Activated CD4-positive, alpha-beta T cell treated with anti-CD3 and anti-CD28 coated beads for 36 hours (primary cell): ENCODE measurements at regions not wholly inside any gene's neighbourhood (a gene's known extent, or its start where the extent isn't known, plus 50 kb on each side); places are given as distances from the start of the nearest gene placed in this dataset.

ENCODE experiments used
- ATAC-seq: fragments of 200-7000 bp; cut with Tn5 transposase; one replicate; pipeline ENCODE4 v1.10.0; 2021; ENCODE audit warnings: mild to moderate bottlenecking, moderate library complexity
- CTCF ChIA-PET: fragments of 350-600 bp; sonication (Branson Sonifier 250); formaldehyde crosslinking; loops from one replicate; lab custom pipeline; 2021; ENCODE audit warnings: antibody characterized with exemption; lab: Charles Lee
- POLR2A ChIA-PET: fragments of 350-600 bp; sonication (Branson Sonifier 250); formaldehyde crosslinking; loops from one replicate; lab custom pipeline; 2021; ENCODE audit warnings: antibody characterized with exemption, inconsistent platforms; lab: Charles Lee
- DNase-seq: peaks from one replicate; pipeline ENCODE4 v3.0.0-alpha.2; 2020
- H3K27ac Mint-ChIP-seq: one replicate; pipeline ENCODE4 v1.8.0; 2021; ENCODE audit warnings: mixed read lengths
- H3K27me3 Mint-ChIP-seq: one replicate; pipeline ENCODE4 v1.8.0; 2021; ENCODE audit warnings: mixed read lengths
- H3K36me3 Mint-ChIP-seq: one replicate; pipeline ENCODE4 v1.8.0; 2021; ENCODE audit warnings: low read depth, mixed read lengths
- H3K4me1 Mint-ChIP-seq: one replicate; pipeline ENCODE4 v1.8.0; 2021; ENCODE audit warnings: mixed read lengths
- H3K4me3 Mint-ChIP-seq: one replicate; pipeline ENCODE4 v1.8.0; 2021; ENCODE audit warnings: mild to moderate bottlenecking, moderate library complexity, mixed read lengths
- H3K9me3 Mint-ChIP-seq: one replicate; pipeline ENCODE4 v1.8.0; 2021; ENCODE audit warnings: low read depth, mixed read lengths
- intact Hi-C, 2 experiments: fragments of 100-400 bp; cut with DNase I in 1 of 2; cut with micrococcal nuclease in 1 of 2; formaldehyde crosslinking; loops; one replicate each; pipeline versions ENCODE4 v1.14.2 to v1.15.1; 2022 to 2024; cut with DNase I, micrococcal nuclease

DNA sequence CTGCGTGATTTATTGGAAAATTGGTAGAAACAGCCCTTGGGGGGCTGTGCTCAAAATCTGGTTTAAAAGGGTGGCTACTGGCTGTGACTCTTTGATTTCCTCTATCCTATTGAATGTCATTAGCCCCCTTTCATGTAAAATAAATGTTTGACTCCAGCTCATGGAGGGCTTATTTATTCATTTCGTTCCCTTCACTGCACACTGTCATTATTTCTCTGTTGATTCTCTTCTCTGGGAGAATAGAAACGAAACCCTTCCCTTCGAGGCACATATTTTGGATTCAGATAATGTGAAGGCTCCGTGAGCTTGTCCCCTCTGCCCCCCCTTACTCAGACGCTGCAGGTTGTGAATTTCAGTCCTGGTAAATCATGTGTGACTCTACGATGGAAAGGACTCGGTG, 203.9 kb upstream of the GPR26 start:
- DNase-seq (no peak), ATAC-seq (no peak)
- H3K9me3 Mint-ChIP-seq, result no peaks in the 10 kb centered on the region
- no peaks in the 10 kb centered on the region for H3K36me3 Mint-ChIP-seq
- CTCF ChIA-PET, result no interaction called here
- peaks cover 8% of the 10 kb centered on the region for H3K27me3 Mint-ChIP-seq
- POLR2A ChIA-PET, result no interaction called here
- H3K27ac Mint-ChIP-seq, result no peak overlapping the region
- intact Hi-C loops, result no loop called here
- no peaks in the 10 kb centered on the region for H3K4me1 Mint-ChIP-seq
- no peak overlapping the region for H3K4me3 Mint-ChIP-seq

GRCh38 chr10:123462756-123463155, 203.4 kb upstream of the GPR26 start:
- ChIA-PET POLR2A (no interaction called here), CTCF (no interaction called here)
- DNase-seq (no peak), ATAC-seq (peak; percentile 76)
- H3K4me1 Mint-ChIP-seq, result no peaks in the 10 kb centered on the region
- H3K27me3 Mint-ChIP-seq, result peaks cover 8% of the 10 kb centered on the region
- H3K4me3 Mint-ChIP-seq, result no peak overlapping the region
- H3K27ac Mint-ChIP-seq, result no peak overlapping the region
- H3K9me3 Mint-ChIP-seq, result no peaks in the 10 kb centered on the region
- H3K36me3 Mint-ChIP-seq, result no peaks in the 10 kb centered on the region
- intact Hi-C loops, result no loop called here

- Mint-ChIP-seq H3K4me3 (no peak overlapping the region), H3K27me3 (peaks cover 8% of the 10 kb centered on the region), H3K27ac (no peak overlapping the region), H3K36me3 (no peaks in the 10 kb centered on the region), H3K9me3 (no peaks in the 10 kb centered on the region), H3K4me1 (no peaks in the 10 kb centered on the region)
- intact Hi-C loops, result no loop called here
- no peak for ATAC-seq
- no peak for DNase-seq
- ChIA-PET POLR2A (no interaction called here), CTCF (no interaction called here)
Measured at GRCh38 chr10:123463181-123463580, 203.0 kb upstream of the GPR26 start.

DNA sequence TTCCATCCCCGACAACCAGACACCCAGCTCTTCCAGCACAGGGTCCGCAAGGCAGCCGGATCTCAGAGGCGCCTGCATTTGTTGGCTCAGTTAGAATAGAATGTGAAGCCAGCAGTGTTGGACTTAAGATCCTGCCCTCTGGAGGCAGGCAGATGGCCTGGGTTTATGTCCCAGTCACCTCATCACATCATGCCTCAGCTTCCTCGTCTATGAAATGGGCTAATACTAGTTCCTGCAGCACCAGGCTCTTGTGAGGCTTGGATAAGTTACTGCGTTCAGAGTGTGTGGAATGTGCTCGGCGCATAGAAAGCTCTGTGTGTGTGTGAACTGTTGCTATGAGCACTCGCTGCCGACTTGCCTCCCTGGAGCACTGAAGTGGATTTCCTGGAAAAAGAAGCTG, 202.5 kb upstream of the GPR26 start:
- DNase-seq (no peak), ATAC-seq (no peak)
- POLR2A ChIA-PET, result no interaction called here
- no peak overlapping the region for H3K27ac Mint-ChIP-seq
- H3K27me3 Mint-ChIP-seq, result peaks cover 4% of the 10 kb centered on the region
- H3K4me3 Mint-ChIP-seq, result no peak overlapping the region
- H3K4me1 Mint-ChIP-seq, result no peaks in the 10 kb centered on the region
- H3K36me3 Mint-ChIP-seq, result no peaks in the 10 kb centered on the region
- CTCF ChIA-PET, result no interaction called here
- intact Hi-C loops, result no loop called here
- no peaks in the 10 kb centered on the region for H3K9me3 Mint-ChIP-seq

- H3K36me3 Mint-ChIP-seq, result no peaks in the 10 kb centered on the region
- no peaks in the 10 kb centered on the region for H3K27me3 Mint-ChIP-seq
- H3K27ac Mint-ChIP-seq, result no peak overlapping the region
- no peak for DNase-seq
- ATAC-seq, result no peak
- POLR2A ChIA-PET, result no interaction called here
- H3K4me1 Mint-ChIP-seq, result no peaks in the 10 kb centered on the region
- intact Hi-C loops, result no loop called here
- no peak overlapping the region for H3K4me3 Mint-ChIP-seq
- CTCF ChIA-PET, result no interaction called here
- H3K9me3 Mint-ChIP-seq, result no peaks in the 10 kb centered on the region
Measured at GRCh38 chr10:123464430-123465323, 201.5 kb upstream of the GPR26 start.

DNA sequence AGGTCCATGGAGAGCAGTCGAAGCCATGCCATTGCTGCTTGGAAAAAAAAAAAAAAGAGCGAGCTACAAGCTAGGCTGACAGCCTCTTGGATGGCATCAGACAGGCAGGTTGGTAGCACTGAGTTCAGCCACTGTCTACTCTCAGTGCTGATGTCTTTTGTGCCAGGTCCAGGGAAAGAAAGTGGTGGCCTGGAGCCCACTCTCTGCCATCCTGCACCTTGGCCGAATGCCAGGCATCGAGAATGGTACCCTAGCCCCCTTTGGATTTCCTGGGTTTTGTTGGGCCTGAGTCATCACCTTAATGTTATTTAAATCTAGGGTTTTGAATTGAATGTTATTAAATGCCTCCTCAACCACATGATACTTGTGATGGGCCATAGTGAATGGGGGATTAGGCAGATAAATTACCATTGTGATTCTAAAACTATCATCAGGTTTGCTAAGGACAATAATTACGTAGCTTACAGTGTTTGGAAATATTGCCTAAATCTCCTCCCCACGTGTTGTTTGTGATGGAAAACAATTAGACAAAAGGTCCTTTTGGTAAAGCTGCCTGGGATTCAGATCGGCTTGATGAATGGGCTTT, 195.7 kb upstream of the GPR26 start:
- ATAC-seq, result no peak
- CTCF ChIA-PET, result interaction anchor here (1.0 kb wide), 1 partner anchor 18 kb away, joined by 3 read pairs; no protein-coding TSS in a partner anchor

GRCh38 chr10:123471811-123472210, 194.3 kb upstream of the GPR26 start:
- intact Hi-C loops, result no loop called here
- Mint-ChIP-seq H3K27me3 (peaks cover 7% of the 10 kb centered on the region), H3K36me3 (no peaks in the 10 kb centered on the region), H3K4me1 (no peaks in the 10 kb centered on the region), H3K4me3 (no peak overlapping the region), H3K27ac (no peak overlapping the region), H3K9me3 (no peaks in the 10 kb centered on the region)
- DNase-seq (no peak), ATAC-seq (no peak)
- CTCF ChIA-PET, result no interaction called here
- POLR2A ChIA-PET, result no interaction called here

More for the DNA sequence above, 195.7 kb upstream of the GPR26 start:
- Mint-ChIP-seq H3K4me3 (no peak overlapping the region), H3K4me1 (no peaks in the 10 kb centered on the region), H3K27ac (no peak overlapping the region), H3K9me3 (no peaks in the 10 kb centered on the region), H3K27me3 (peaks cover 7% of the 10 kb centered on the region), H3K36me3 (no peaks in the 10 kb centered on the region)
- intact Hi-C loops, result no loop called here
- POLR2A ChIA-PET, result no interaction called here
- no peak for DNase-seq

DNA sequence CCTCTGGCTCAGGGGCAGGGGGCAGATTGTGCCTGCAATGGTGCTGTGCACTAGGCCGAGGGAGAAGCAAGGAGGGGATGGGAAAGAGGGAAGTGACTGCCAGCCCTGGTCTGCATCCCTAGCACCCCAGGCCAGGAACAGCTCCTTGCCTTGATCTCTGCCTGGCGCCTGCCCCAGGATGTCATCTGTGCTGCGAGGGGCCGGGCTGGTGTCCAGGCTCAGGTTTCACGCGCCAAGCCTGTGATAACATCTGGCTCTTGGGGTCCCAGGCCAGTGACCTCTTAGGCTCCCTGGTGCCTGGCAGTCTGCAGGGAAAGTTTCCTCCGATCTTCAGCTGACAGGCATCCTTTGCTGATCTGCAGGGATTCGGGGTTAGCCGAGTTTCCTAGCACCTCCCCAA, 193.5 kb upstream of the GPR26 start:
- H3K9me3 Mint-ChIP-seq, result no peaks in the 10 kb centered on the region
- H3K27ac Mint-ChIP-seq, result no peak overlapping the region
- intact Hi-C loops, result no loop called here
- ATAC-seq (no peak), DNase-seq (no peak)
- no peaks in the 10 kb centered on the region for H3K4me1 Mint-ChIP-seq
- H3K27me3 Mint-ChIP-seq, result peaks cover 7% of the 10 kb centered on the region
- no peak overlapping the region for H3K4me3 Mint-ChIP-seq
- CTCF ChIA-PET, result no interaction called here
- POLR2A ChIA-PET, result no interaction called here
- H3K36me3 Mint-ChIP-seq, result no peaks in the 10 kb centered on the region

- H3K4me1 Mint-ChIP-seq, result no peaks in the 10 kb centered on the region
- ATAC-seq, result no peak
- no peaks in the 10 kb centered on the region for H3K9me3 Mint-ChIP-seq
- H3K4me3 Mint-ChIP-seq, result no peak overlapping the region
- H3K27me3 Mint-ChIP-seq, result peaks cover 7% of the 10 kb centered on the region
- intact Hi-C loops, result no loop called here
- CTCF ChIA-PET, result no interaction called here
- POLR2A ChIA-PET, result no interaction called here
- DNase-seq, result no peak
- H3K36me3 Mint-ChIP-seq, result no peaks in the 10 kb centered on the region
- no peak overlapping the region for H3K27ac Mint-ChIP-seq
Measured at GRCh38 chr10:123474700-123475099, 191.5 kb upstream of the GPR26 start.

GRCh38 chr10:123475466-123475865, 190.7 kb upstream of the GPR26 start:
- POLR2A ChIA-PET, result no interaction called here
- Mint-ChIP-seq H3K4me3 (no peak overlapping the region), H3K27ac (no peak overlapping the region), H3K36me3 (no peaks in the 10 kb centered on the region), H3K9me3 (no peaks in the 10 kb centered on the region), H3K27me3 (peaks cover 12% of the 10 kb centered on the region), H3K4me1 (no peaks in the 10 kb centered on the region)
- ATAC-seq (no peak), DNase-seq (no peak)
- intact Hi-C loops, result no loop called here
- CTCF ChIA-PET, result no interaction called here

- H3K9me3 Mint-ChIP-seq, result no peaks in the 10 kb centered on the region
- no peak overlapping the region for H3K4me3 Mint-ChIP-seq
- ChIA-PET POLR2A (no interaction called here), CTCF (no interaction called here)
- no peak overlapping the region for H3K27ac Mint-ChIP-seq
- H3K27me3 Mint-ChIP-seq, result peaks cover 11% of the 10 kb centered on the region
- intact Hi-C loops, result no loop called here
- no peak for DNase-seq
- H3K36me3 Mint-ChIP-seq, result no peaks in the 10 kb centered on the region
- no peaks in the 10 kb centered on the region for H3K4me1 Mint-ChIP-seq
- no peak for ATAC-seq
Measured at GRCh38 chr10:123478116-123478515, 188.0 kb upstream of the GPR26 start.

DNA sequence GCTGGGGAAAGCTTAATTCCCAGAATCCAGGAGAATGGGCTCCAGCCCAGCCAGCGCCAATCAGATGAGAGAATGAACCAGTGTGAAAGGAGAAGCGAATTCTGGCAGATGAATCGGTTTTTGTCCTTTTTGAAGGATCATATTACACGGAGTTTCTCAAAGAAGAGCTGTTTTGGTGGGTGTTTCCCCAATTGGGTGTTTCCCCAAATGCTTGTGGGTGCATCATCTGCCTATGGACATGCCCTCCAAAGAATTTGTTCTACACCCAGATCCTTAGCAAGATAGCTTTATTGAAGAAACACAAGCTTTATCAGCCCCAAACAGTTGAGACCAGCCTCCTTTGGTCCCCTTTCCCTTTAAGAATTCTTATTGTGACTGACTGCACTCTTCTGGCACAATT, 186.5 kb upstream of the GPR26 start:
- no peak for ATAC-seq
- no peaks in the 10 kb centered on the region for H3K4me1 Mint-ChIP-seq
- POLR2A ChIA-PET, result no interaction called here
- H3K9me3 Mint-ChIP-seq, result no peaks in the 10 kb centered on the region
- no peak overlapping the region for H3K4me3 Mint-ChIP-seq
- no peak for DNase-seq
- intact Hi-C loops, result no loop called here
- H3K36me3 Mint-ChIP-seq, result no peaks in the 10 kb centered on the region
- H3K27ac Mint-ChIP-seq, result no peak overlapping the region
- CTCF ChIA-PET, result no interaction called here
- H3K27me3 Mint-ChIP-seq, result peaks cover 12% of the 10 kb centered on the region
